HEK293 (cell line): ENCODE measurements at regions not wholly inside any gene's neighbourhood (a gene's known extent, or its start where the extent isn't known, plus 50 kb on each side); places are given as distances from the start of the nearest gene placed in this dataset.

Source experiments
- CTCF ChIA-PET: fragments of 350-600 bp; formaldehyde crosslinking; extraction: SDS; loops from one replicate; lab custom pipeline; 2021; ENCODE audit warnings: antibody characterized with exemption; lab: Yijun Ruan, JAX
- POLR2A ChIA-PET: fragments of 300-600 bp; formaldehyde crosslinking; extraction: SDS; loops from one replicate; lab custom pipeline; 2020; ENCODE audit warnings: antibody characterized with exemption, inconsistent platforms; lab: Yijun Ruan, JAX
- H3K27ac ChIP-seq: fragments of 200-500 bp; sonication (Bioruptor generic); 2 replicates; pipeline ENCODE4 v1.5.1; 2014; ENCODE audit warnings: low read depth, low read length, control low read depth, inconsistent platforms; ENCODE audit errors: extremely low read depth
- H3K36me3 ChIP-seq, 2 experiments: fragments of 200-500 bp in 1 of 2; sonication (Bioruptor generic) in 1 of 2; 1 replicate in 1 of 2; 2 replicates in 1 of 2; pipeline ENCODE4 v1.5.1; 2014 to 2017; ENCODE audit warnings: inconsistent platforms in 2 of 2, low read length in 2 of 2; ENCODE audit not compliant: control insufficient read depth in 2 of 2, insufficient read depth in 1 of 2
- H3K4me1 ChIP-seq: fragments of 200-500 bp; sonication (Bioruptor generic); 2 replicates; pipeline ENCODE4 v1.5.1; 2014; ENCODE audit warnings: mild to moderate bottlenecking, low read length, inconsistent platforms; ENCODE audit not compliant: control insufficient read depth, insufficient read depth
- H3K4me3 ChIP-seq: 2 replicates; pipeline ENCODE4 v1.5.1; 2011; ENCODE audit warnings: low read depth, mild to moderate bottlenecking, control low read depth, low read length, moderate library complexity
- H3K9me3 ChIP-seq: fragments of 200-500 bp; sonication (Bioruptor generic); 2 replicates; pipeline ENCODE4 v1.5.1; 2014; ENCODE audit warnings: low read depth, low read length, inconsistent platforms; ENCODE audit not compliant: control insufficient read depth, insufficient read depth
- EGR2 ChIP-seq: fragments of 450-650 bp; formaldehyde crosslinking; IDR thresholded peaks from 2 replicates; pipeline ENCODE4 v1.5.1; 2016; ENCODE audit warnings: low read depth, missing biosample characterization, missing genetic modification characterization
- PRDM4 ChIP-seq: fragments of 450-650 bp; formaldehyde crosslinking; IDR thresholded peaks from 2 replicates; pipeline ENCODE4 v1.5.1; 2017; ENCODE audit warnings: missing biosample characterization, missing genetic modification characterization
- PRDM6 ChIP-seq: fragments of 450-650 bp; formaldehyde crosslinking; IDR thresholded peaks from 2 replicates; pipeline ENCODE4 v1.5.1; 2017; ENCODE audit warnings: missing biosample characterization, missing genetic modification characterization
- TRIM28 ChIP-seq: IDR thresholded peaks from 2 replicates; pipeline ENCODE4 v1.6.1; 2011; ENCODE audit warnings: low read length, control low read depth, borderline replicate concordance
- WT1 ChIP-seq: fragments of 450-650 bp; formaldehyde crosslinking; IDR thresholded peaks from 2 replicates; pipeline ENCODE4 v1.5.1; 2016; ENCODE audit warnings: missing biosample characterization, missing genetic modification characterization
- ZFHX2 ChIP-seq: fragments of 450-650 bp; formaldehyde crosslinking; conservative IDR thresholded peaks from 2 replicates; pipeline ENCODE4 v1.5.1; 2016; ENCODE audit warnings: missing biosample characterization, missing genetic modification characterization
- ZIC2 ChIP-seq: fragments of 450-650 bp; formaldehyde crosslinking; IDR thresholded peaks from 2 replicates; pipeline ENCODE4 v1.5.1; 2016; ENCODE audit warnings: missing biosample characterization, missing genetic modification characterization
- ZNF146 ChIP-seq: fragments of 450-650 bp; formaldehyde crosslinking; IDR thresholded peaks from 2 replicates; pipeline ENCODE4 v1.5.1; 2016; ENCODE audit warnings: missing biosample characterization, missing genetic modification characterization
- ZNF24 ChIP-seq: fragments of 450-650 bp; formaldehyde crosslinking; IDR thresholded peaks from 2 replicates; pipeline ENCODE4 v1.5.1; 2016; ENCODE audit warnings: missing biosample characterization, missing genetic modification characterization
- ZNF350 ChIP-seq: fragments of 450-650 bp; formaldehyde crosslinking; IDR thresholded peaks from 2 replicates; pipeline ENCODE4 v1.5.0; 2017; ENCODE audit warnings: missing biosample characterization, mild to moderate bottlenecking, missing genetic modification characterization
- ZNF585B ChIP-seq: fragments of 450-650 bp; formaldehyde crosslinking; IDR thresholded peaks from 2 replicates; pipeline ENCODE4 v1.5.1; 2016; ENCODE audit warnings: missing biosample characterization, missing genetic modification characterization
- ZNF600 ChIP-seq: fragments of 450-650 bp; formaldehyde crosslinking; IDR thresholded peaks from 2 replicates; pipeline ENCODE4 v1.5.1; 2016; ENCODE audit warnings: missing biosample characterization, missing genetic modification characterization
- ZXDB ChIP-seq: fragments of 450-650 bp; formaldehyde crosslinking; IDR thresholded peaks from 2 replicates; pipeline ENCODE4 v1.5.1; 2016; ENCODE audit warnings: missing biosample characterization, missing genetic modification characterization
- TF ChIP-seq, protein P1 (sequence below): fragments of 450-650 bp; formaldehyde crosslinking; IDR thresholded peaks from 2 replicates; pipeline ENCODE4 v1.5.1; 2017; ENCODE audit warnings: missing biosample characterization, missing genetic modification characterization
- TF ChIP-seq, protein P2 (sequence below): IDR thresholded peaks from 2 replicates; pipeline ENCODE4 v1.6.1; 2011; ENCODE audit warnings: mild to moderate bottlenecking, low read depth, low read length, borderline replicate concordance

DNA sequence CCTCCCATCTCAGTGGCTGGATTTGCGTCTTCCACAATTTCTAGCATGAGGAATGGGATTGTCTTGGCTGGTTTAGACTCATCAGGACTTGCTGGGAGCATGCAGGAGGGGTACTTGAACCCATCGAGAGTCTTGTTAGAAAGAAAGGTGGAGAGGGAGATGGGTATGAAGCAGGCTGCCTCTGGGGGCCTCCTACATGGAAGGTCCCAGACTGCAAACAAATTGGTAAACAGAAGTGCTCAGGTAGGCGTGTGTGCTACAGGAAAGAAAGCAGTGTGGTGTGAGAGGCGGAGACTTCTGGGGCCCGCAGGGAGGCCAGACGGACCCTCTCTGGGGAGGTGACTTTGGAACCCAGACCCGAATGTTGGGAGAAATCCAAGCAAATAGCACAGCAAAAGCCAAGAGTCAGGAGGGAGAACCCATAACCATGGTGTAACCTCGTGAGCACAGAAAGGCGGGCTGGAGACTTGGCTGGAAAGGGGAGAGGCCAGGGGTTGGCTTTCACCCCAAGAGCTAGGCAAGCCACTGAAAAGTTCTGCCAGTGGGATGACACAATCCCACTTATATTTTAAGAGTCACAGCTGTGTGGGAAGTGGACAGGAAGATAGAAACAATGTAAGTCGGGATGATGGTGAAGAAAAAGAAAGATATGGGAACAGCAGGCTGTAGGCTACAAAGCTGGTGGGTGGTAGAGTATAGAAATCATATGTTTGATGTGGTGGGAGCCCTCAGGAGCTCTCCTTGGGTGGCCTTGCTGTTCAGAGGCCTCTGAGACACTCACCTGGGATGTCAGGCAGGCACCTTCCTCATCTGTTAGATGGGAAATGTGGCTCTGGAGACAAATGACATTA lies 130.1 kb upstream of the PRR20G start:
- Histone ChIP-seq H3K27ac (no peak overlapping the region), H3K4me3 (no peak overlapping the region), H3K36me3 (no peaks in the 10 kb centered on the region), H3K4me1 (no peaks in the 10 kb centered on the region), H3K9me3 (no peaks in the 10 kb centered on the region)
- ChIA-PET CTCF (no interaction called here), POLR2A (no interaction called here)
- TF ChIP-seq ZFHX2 (tag by site-specific recombination) (peak; percentile 80), ZNF24 (no peak), EGR2 (tag by site-specific recombination) (peak; percentile 84), ZNF146 (tag by site-specific recombination) (no peak), ZIC2 (tag by site-specific recombination) (0 out of 2 replicates have a peak, but pooled peaks have one; percentile 47), ZNF350 (tag by site-specific recombination) (no peak)

GRCh38 chr3:127413871-127414270 lies 126.0 kb upstream of the PRR20G start:
- no peaks in the 10 kb centered on the region for H3K4me1 ChIP-seq
- CTCF ChIA-PET, result interaction anchor here (1.0 kb wide), 1 partner anchor 36 kb away, joined by 3 read pairs; no protein-coding TSS in a partner anchor

DNA sequence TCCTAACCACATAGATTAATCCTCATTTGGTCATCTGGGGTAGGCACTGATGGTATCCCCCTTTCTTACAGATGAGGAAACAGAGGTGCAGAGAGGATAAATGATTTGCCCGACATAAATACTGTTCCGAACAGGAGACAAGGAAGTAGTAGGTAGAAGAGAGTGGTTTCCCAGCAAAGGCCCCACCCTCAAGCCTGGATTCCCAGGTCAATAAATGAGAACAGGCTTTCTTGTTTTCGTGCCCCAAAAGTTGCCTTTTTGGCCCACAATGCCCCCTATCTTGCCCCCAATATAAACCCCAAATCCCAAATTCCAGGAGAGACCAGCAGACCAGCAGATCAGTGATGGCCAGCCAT lies 125.5 kb upstream of the PRR20G start:
- ChIA-PET POLR2A (no interaction called here), CTCF (interaction anchor here (1.0 kb wide), 1 partner anchor 36 kb away, joined by 3 read pairs; no protein-coding TSS in a partner anchor)
- Histone ChIP-seq H3K4me1 (no peaks in the 10 kb centered on the region), H3K9me3 (no peaks in the 10 kb centered on the region), H3K36me3 (no peaks in the 10 kb centered on the region), H3K4me3 (no peak overlapping the region), H3K27ac (no peak overlapping the region)
- TF ChIP-seq TRIM28 (no peak), WT1 (tag by site-specific recombination) (no peak), PRDM6 (tag by site-specific recombination) (no peak), ZXDB (tag by site-specific recombination) (no peak), ZNF585B (tag by site-specific recombination) (no peak)
- TF ChIP-seq, protein P1, sequence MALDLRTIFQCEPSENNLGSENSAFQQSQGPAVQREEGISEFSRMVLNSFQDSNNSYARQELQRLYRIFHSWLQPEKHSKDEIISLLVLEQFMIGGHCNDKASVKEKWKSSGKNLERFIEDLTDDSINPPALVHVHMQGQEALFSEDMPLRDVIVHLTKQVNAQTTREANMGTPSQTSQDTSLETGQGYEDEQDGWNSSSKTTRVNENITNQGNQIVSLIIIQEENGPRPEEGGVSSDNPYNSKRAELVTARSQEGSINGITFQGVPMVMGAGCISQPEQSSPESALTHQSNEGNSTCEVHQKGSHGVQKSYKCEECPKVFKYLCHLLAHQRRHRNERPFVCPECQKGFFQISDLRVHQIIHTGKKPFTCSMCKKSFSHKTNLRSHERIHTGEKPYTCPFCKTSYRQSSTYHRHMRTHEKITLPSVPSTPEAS (tag by site-specific recombination), result no peak
- TF ChIP-seq, protein P2, sequence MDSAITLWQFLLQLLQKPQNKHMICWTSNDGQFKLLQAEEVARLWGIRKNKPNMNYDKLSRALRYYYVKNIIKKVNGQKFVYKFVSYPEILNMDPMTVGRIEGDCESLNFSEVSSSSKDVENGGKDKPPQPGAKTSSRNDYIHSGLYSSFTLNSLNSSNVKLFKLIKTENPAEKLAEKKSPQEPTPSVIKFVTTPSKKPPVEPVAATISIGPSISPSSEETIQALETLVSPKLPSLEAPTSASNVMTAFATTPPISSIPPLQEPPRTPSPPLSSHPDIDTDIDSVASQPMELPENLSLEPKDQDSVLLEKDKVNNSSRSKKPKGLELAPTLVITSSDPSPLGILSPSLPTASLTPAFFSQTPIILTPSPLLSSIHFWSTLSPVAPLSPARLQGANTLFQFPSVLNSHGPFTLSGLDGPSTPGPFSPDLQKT, result no peak

More at GRCh38 chr3:127413871-127414270, 126.0 kb upstream of the PRR20G start:
- no peak for TF ChIP-seq ZNF600 (tag by site-specific recombination)
- no peak for TF ChIP-seq ZNF585B (tag by site-specific recombination)
- 0 out of 2 replicates have a peak, but pooled peaks have one; percentile 15 for TF ChIP-seq ZFHX2 (tag by site-specific recombination)
- peak; percentile 31; the same call in 1 of the 2 replicates for TF ChIP-seq EGR2 (tag by site-specific recombination)
- no peak for TF ChIP-seq PRDM4 (tag by site-specific recombination)
- H3K27ac ChIP-seq, result no peak overlapping the region
- H3K36me3 ChIP-seq, result no peaks in the 10 kb centered on the region
- POLR2A ChIA-PET, result no interaction called here
- H3K9me3 ChIP-seq, result no peaks in the 10 kb centered on the region
- H3K4me3 ChIP-seq, result no peak overlapping the region
